NCI-H2171 treated with DMSO at 0.1 percent for 48 hours (cell line): ENCODE measurements at regions not wholly inside any gene's neighbourhood (a gene's known extent, or its start where the extent isn't known, plus 50 kb on each side); places are given as distances from the start of the nearest gene placed in this dataset.

Experiments used
- DNase-seq: peaks from one replicate; lab custom pipeline; 2025; lab: John Stamatoyannopoulos, UW

DNA sequence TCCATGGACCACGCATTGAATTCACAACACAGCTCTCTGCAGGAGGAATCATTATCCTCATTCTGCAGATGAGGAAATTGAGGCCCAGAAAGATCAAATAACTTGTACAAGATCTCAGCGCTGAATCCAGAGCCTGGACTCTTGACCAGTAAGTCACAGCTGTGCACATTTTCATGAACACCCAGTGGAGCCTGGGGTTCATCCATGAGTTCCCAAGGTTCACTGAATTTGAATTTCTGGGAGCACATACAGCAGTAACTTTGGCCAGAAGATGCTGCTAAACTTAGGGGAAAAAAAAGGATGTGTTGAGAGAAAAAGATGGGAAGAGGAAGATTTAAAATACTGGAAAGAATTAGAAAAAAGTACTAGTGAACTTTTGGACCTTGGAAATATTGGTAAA is 218.7 kb upstream of the PPARGC1A start:
- no peak for DNase-seq

DNA sequence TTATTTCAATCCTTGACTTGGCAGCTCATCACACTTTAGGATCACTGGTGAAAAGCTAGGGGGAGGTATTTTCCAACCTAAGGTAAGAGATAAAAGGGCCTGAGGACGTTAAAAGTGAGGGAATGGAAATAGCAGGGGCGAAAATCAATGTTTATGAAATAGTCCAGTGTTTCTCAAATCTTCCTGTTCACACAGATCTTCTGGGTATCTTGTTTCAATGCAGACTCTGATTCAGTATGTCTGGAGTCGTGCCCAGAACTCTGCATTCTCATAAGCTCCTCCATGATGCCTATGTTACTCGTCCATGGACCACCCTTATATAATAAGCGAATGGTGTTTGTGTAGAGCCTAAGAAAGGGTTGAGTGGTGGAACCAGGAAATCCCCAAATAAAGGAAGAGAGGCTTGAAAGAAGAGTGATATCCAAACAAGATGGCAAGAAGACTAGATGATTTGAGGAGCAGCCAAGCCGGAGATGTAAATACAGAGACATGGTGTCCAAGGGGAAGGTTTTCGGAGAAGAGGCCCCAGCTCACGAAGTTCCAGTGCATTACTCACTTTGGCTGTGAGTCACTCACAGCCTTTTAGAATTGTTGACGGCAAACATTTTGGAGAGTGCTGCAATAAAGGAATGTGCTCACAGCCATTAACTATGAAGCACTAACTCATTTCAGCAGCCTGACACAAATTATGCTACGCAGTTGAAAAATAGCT is 215.6 kb upstream of the PPARGC1A start:
- DNase-seq: no peak

DNA sequence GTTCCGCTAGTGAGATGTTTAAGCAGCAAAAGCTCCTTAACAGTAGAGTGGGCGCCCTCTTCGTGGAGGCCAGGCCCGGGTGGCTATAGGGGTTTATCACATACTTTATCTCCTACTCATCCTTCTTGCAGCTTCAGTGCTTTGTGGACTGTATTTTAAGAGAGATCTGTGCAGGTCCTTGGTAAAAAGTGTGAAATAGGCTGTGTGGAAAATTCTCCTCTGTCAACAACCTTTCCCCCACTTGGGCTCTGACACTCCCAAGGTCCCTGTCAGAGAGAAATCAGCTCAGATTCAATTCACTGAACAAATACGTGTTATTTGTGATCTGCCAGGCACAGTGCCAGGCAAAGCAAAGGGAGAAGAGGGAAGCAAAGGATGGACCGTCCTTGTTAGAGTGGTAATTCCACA is 214.3 kb upstream of the PPARGC1A start:
- no peak for DNase-seq

DNA sequence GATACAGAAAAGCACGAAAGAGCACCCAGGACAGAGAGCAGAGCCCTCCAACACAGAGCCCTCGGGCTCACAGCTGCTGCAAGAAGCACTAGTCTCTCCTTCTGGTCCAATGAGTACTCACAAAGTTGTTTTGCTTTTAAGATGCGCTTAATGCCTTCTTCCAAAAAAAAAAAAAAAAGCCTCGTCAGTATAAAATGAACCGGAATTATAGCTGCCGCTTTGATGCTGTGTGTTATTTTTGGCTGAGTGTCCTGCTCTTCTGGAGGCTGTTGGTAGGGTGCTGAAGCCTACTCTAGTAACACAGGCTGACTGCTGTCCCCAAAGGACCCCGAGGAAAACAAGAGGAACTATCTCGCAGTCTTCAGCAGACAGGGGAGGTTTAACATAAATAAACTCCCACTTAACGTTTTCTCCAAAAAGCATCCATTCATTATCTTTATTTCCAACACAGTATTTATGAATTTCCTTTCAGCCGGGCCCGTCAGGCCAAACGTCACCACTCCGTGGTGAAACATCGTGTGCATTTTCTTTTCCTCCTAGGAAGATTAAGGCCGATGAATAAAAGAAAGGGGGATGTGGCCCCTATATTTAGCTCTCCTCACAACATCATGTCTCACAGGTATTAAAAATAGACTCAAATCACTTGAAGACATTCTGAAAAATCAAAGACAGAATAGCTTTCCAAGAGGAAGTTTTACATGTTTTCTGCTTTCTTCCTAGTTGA is 213.7 kb upstream of the PPARGC1A start:
- no peak for DNase-seq

DNA sequence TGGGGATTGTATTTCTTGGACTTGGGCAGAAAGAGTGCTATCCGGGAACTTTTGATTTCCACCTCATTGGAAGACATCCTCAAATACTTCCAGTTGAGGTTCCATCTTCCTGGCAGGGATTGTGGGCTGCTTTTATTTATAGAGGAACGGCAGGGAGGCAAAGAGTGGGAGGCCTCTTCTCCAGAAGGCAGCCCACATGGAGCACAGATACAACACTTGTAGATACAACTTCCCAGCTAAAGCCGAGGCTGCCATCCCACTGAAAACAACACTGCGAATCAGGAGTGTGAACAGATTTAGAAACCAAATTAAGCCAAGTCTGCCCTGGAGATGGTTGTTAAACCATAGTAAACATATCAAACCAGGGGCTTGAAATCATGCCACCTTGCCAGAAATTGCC is 212.8 kb upstream of the PPARGC1A start:
- DNase-seq: no peak

DNA sequence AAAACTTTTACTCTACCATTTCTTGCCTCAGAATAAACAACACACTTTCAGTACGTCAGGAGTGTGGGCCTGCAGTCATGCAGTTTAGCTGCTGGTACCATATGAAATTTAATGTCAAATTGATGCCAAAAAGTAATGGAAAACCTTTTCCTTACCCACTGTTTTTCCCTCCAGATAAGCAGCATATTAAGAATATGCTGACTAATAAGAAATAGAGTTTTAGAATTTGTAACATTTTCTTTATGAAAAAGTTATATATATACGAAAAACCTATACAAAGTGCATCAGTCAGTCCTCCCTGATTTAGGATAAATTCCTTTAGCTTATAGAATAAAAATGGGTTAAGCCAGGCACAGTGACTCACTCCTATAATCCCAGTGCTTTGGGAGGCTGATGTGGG is 206.8 kb upstream of the PPARGC1A start:
- DNase-seq: no peak

DNA sequence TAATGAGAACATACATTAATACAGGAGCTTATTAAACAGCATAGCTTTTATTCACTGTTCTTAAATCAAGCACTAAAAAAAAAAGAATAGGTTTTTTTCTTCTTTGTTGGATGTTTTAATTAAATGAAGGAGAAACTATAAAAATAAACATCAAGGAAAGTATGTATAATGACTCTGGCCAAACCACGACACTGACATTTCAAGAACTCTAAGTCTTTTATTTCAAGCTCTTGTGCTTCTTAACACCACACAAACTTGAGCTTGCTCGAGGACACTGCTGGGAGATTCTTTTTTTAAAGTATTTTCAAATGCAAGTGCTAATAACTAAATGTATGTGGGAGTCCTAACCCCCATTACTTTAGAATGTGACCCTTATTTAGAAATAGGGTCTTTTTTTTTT is 204.9 kb upstream of the PPARGC1A start:
- no peak for DNase-seq

DNA sequence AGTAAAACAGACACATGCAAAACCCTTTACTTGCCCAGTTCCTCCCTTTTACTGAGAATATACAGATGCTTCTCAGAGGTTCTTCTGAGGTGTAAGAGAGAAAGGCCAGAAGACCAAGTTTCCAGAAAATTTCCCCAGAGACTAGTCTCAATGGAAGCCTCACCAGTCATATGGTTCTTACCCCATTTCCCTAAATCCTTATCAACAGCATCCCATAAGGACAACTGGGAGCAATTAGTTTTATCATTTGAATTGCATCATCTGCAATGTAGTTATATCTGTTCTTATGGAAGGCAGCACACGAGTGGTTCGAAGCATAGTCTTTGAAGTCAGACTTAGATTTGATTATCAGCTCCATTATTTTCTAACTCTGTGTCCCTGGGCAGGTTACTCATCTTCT is 203.6 kb upstream of the PPARGC1A start:
- DNase-seq: no peak

DNA sequence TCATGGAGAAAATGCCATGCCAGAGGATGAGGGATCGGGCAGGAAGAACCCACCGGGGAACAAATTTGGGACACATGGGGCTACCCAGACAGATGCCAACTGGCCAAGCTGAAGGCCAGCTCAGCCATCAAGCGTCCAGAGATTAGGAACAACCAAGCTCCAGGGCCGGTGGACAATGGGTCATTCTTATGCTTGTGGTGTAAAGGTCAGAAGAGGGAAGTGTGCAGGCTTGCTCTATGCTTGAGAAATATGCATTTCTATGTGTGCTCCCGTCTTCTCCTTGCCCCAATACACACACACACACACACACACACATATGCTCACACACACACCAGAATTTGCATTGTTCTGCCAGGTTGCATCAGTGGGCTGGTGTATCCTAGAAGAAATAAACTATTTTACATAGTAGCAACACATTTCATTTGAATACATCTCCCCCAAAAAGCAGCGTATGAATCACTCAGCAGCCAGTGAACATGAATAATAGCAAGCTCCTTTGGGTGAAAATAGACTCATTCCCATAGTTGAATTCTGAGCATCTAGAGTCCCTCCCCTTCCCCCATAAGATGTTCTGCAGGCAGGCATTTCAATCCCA is 201.9 kb upstream of the PPARGC1A start:
- DNase-seq: no peak

DNA sequence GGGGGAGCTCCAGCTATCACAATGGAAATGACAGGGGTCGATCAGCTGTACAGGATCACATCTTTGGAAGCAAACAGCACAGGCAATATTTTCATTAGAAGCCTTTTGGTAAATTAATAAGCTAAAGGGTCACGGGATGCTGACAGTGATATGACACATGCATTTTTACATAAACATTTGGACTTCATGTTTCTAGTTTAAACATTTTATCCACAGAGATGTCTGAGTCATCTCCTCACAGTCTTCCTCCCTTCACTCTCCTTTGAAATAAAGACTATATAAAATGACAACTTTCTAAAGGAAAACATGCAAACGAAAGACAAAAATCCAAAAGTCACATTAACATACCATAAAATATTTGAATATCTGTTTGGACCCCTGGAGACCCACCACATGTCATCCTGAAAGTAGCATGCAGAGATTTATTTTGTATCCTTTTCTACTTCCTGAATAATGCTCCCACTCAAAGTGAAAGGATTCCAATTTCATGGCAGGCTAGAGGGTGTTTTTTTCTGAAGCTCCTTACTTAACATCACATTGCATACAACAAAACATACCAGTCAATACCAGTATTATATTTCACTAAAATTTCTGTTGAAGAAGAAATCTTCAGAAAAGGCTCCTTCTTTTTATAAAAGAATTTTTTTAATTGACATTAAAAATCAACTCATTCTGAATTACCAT is 200.1 kb upstream of the PPARGC1A start:
- no peak for DNase-seq

DNA sequence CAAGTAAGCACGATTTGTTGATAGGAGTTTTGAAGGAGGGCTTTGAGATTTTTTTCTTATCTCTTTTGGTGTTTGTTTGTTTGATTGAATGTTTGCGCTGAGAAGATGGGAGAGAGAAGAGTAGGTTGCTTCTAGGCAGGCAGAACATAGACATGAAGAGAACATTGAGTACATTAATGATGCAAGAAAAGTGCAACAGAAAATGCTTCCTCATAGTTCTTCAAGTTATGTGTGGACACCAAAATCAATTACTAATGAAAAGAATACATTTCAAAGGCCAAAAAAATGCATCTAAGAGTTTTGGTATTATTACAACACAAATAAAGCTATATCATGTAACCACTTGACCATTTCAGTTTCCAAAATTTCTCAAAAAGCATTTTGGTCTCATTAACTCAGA is 191.0 kb upstream of the PPARGC1A start:
- DNase-seq: no peak

DNA sequence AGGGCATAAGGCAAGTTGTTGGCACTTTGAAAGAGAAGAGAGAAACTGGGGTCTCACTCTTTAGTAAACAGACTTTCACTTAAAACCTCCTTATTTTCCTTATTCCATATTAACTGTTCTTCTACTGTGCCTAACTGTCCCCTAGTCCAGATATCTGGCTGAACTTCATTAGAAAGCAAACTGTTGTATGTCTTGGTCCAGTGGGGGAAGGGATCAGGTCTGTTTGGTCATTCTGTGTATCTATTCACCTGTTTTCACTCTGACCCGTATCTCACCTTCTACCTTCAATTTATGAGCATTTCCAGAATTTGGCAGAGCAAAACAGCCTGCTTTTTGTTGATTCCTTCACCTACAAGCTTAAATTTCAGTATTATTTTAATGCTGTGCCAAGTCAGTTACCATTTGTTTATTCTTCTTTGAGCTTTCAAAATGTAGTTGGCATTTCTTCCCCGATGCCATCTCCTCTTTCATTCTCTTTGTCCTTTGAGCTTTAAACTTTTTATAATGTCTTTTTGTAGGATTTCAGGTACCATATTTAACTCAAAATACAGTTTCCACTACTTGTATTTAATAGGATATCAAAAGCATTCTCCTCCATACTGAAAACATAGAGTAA is 188.6 kb upstream of the PPARGC1A start:
- DNase-seq: no peak

DNA sequence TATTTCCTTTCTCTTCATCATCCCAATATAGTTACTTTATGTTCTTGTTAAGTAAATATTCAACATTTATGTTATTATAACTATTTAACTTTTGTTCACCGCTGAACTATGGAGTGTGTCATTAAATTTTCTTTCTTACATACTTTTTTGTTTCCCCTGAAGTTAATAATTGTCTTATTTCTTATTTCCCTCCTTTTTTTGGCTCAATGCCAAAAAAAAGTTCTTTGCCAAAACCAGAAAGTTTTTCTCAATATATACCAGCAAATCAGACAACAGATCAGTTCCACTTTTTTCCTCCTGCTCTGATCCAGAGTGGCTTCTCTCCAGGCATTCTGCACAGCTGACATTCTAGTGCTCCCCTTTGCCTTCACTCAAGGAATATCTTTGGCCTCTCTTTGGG is 187.0 kb upstream of the PPARGC1A start:
- DNase-seq: no peak

DNA sequence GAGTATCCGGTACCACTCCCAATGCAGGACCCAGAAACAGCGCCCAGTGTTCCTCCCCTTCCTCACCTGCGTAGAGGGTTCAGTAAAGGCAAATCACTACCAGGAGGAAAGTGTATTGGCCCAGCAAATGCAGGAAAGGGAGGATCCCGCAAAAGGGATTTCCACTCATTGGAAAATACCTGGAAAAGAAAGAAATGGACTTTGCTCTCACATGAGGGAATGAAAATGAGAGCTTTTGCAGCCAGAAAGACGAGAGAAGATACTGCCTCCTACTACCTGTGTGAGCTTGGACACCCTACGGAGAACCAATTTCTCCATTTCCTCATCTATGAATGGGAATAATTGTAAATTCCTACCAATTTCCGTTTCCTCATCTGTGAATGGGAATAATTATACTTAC is 184.1 kb upstream of the PPARGC1A start:
- no peak for DNase-seq

DNA sequence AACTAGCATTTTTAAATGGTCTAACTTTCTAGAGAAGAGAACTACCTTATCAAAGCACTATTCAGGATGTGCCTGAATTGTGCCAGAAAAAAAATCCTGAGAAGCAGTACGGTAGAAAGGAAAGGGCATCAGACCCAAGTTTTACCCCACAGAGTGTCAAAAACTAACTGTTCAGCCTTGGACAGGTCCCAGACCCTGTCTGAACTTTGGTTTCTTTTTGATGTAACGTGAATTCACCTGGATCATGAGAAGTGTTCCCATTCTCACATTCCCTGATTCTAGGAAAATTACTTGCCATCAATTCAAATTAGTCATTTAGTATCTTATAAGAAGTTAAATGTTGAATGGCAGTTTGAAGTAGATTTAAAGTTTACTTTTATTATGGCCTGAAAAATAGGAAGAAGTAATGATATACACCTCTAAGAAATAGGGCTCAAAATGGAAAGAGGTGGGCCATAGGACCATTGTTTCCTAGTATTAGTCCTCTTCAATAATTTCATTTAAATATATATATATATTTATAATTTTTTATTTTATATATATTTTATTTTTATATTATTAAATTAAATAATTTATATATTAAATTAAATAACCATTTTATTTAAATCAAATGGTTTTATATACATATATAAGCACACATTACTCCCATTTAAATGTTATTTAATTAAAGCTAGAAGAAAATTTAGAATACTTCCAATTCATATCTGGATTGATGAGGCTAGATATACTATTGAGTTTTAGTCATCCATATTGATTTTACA is 181.9 kb upstream of the PPARGC1A start:
- no peak for DNase-seq

DNA sequence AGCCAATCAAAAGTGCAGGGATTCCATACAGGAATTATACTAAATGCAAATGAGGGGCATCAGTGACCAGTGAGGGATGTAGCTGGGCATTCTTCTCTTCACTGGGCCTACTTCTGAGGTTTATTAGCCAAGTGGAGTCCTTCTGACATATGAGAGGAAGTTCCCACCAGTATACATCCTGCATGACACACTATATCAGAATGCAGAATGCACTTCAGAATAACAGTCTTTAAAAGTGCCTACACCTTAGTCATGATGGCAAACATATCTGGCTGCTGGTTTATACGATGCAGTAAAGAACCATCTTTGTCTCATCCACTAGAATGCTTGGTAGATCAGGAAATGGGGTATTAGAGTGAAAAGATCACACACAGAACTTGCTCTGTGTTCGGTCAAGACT is 180.3 kb upstream of the PPARGC1A start:
- no peak for DNase-seq

DNA sequence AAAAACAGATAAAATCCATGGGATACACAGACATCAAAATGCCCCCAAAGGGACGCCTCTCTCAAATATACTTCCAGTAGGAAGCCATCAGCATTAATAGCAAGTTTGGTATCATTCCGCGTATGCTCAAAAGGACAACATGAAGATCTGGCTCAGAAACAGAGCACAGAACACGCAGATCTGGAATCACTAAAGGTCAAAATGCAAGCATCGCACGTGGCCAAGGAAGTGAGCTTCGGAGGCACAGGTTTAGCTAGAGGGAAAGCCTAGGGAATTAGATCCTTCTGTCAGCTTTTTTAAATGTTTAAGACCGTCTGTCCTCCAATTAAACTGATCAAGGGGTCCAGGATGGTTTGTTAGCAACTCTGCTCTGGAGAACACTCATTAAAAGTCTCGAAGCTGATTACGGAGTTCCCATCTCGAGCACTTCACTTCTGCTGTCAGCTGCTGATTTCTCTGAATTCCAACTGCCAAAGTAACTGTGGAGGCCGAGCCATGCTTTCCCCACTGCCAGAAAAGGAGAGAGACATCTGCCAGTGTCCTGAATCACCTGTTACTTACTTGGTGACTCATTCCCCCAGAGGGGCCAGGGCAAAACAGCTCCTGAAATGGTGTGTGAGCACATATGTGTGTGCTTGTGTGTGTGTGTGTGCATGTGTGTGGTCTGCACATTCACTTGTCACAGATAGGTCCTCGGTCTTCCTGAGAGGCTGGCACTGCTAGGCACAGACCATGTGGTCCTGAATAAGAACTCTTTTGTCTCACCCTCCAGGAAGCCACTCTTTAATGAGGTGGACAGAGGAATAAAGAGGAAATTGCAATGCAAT is 177.7 kb upstream of the PPARGC1A start:
- peak; percentile 54 for DNase-seq

DNA sequence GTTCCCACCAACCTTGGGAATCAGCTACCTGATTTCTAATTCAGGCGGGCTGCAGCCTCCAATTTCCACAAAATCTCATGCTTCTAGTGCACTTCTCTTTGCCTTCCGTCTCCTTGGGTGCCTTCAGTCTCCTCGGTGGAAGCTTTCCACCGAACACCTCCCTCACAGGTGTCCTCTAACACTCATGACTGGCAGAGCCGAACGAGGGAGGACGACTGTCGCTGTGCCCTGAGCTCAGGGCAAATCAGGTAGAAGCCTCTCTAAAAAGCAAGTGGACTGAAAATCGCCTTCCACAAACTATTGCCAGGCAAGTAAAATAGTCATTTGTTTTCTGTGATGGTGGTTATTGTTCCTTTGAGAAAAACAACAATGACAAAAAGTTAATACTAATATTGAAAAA is 176.1 kb upstream of the PPARGC1A start:
- no peak for DNase-seq

DNA sequence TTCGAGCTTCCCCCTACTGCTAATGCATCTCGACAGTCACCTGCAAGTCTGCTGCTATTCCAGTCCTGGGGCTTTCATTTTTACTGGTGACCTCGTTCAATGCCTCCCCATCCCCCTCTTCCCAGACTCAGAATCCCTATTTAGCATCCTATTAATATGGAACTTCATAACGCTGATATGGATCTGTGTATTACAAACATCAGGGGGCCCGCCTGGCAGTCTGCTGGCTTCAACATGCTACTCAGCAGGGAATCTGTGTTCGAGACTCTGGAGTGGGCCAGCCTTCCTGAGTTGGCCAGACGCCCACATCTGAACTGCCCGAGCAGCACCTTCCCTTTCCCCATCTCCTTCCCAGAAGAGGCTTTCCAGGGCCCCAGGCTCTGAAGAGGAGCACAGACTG is 173.9 kb upstream of the PPARGC1A start:
- DNase-seq: peak; percentile 46

DNA sequence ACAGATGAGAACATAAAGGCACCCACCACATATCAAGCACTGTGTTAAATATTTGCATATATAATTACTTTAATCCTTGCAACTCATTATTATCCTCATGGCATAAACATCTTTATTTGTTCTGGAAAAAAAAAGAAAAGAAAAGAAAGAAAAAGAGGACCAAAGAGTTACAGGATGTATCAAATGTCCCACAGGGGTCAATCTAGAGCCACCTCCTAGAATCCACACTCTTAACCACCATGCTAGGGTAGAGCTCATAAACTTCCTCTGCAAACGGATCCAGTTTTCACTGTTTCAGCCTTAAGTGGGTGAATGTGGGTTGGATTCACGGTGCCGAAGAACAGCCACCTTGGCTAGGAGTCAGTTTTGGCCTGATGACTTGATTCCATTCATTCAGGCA is 171.1 kb upstream of the PPARGC1A start:
- DNase-seq: no peak

DNA sequence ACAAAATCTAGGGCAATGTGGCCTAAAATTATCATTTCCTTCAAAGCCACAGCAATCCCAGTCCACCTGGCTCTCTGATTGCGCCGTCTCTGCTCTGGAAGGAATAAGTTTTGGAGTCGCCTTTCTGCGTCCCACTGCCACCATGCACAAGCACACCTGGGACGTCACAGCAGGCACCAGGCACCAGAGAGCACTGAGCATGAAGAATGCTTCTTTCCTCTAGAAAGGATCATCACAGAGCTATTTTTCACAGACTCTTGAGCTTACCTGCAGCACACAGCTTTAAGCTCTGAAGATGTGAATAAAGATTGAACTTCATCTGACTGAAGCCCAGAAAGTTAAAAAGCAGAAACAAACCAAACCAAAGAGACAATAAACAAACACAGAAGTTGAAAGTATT is 170.0 kb upstream of the PPARGC1A start:
- no peak for DNase-seq
